Hepatocyte (in vitro differentiated cells): ENCODE measurements at regions not wholly inside any gene's neighbourhood (a gene's known extent, or its start where the extent isn't known, plus 50 kb on each side); places are given as distances from the start of the nearest gene placed in this dataset.

Experiments used
- DNase-seq: peaks from one replicate; pipeline ENCODE4 v3.0.0-alpha.2; 2016; ENCODE audit warnings: low spot score
- H2AFZ ChIP-seq: fragments of 200-600 bp; sonication (generic); 2 replicates; pipeline ENCODE4 v1.6.0; 2016; ENCODE audit warnings: antibody characterized with exemption, mild to moderate bottlenecking
- H3K27ac ChIP-seq: fragments of 200-600 bp; sonication (generic); 2 replicates; pipeline ENCODE4 v1.5.1; 2016; ENCODE audit warnings: mild to moderate bottlenecking
- H3K27me3 ChIP-seq: fragments of 200-600 bp; sonication (generic); 2 replicates; pipeline ENCODE4 v1.6.1; 2016
- H3K36me3 ChIP-seq: fragments of 200-600 bp; sonication (generic); replicated peaks from 2 replicates; pipeline ENCODE4 v1.5.1; 2016; ENCODE audit warnings: low read depth; ENCODE audit not compliant: insufficient read depth
- H3K4me1 ChIP-seq: fragments of 200-600 bp; sonication (generic); 2 replicates; pipeline ENCODE4 v1.5.1; 2016; ENCODE audit warnings: mild to moderate bottlenecking, moderate library complexity; ENCODE audit not compliant: insufficient read depth
- H3K4me2 ChIP-seq: fragments of 200-600 bp; sonication (generic); 2 replicates; pipeline ENCODE4 v1.6.0; 2016
- H3K4me3 ChIP-seq: fragments of 200-600 bp; sonication (generic); 2 replicates; pipeline ENCODE4 v1.5.1; 2016; ENCODE audit warnings: mild to moderate bottlenecking
- H3K79me2 ChIP-seq: fragments of 200-600 bp; sonication (generic); 2 replicates; pipeline ENCODE4 v1.6.0; 2017; ENCODE audit warnings: mild to moderate bottlenecking
- H3K9me2 ChIP-seq: fragments of 200-600 bp; sonication (generic); replicated peaks from 2 replicates; pipeline ENCODE4 v1.6.0; 2017; ENCODE audit warnings: mild to moderate bottlenecking; ENCODE audit not compliant: insufficient read depth
- H3K9me3 ChIP-seq: fragments of 200-600 bp; sonication (generic); 2 replicates; pipeline ENCODE4 v1.5.1; 2016; ENCODE audit warnings: low read depth, mild to moderate bottlenecking
- H4K20me1 ChIP-seq: fragments of 200-600 bp; sonication (generic); 2 replicates; pipeline ENCODE4 v1.6.0; 2016; ENCODE audit warnings: mild to moderate bottlenecking; ENCODE audit not compliant: insufficient read depth, poor library complexity, severe bottlenecking
- EZH2 ChIP-seq: fragments of 200-600 bp; sonication (generic); IDR thresholded peaks from 2 replicates; pipeline ENCODE4 v1.6.1; 2016; ENCODE audit warnings: antibody characterized with exemption, mild to moderate bottlenecking, borderline replicate concordance
- EZH2phosphoT487 ChIP-seq: fragments of 200-600 bp; sonication (generic); IDR thresholded peaks from one replicate; pipeline ENCODE4 v1.6.1; 2018; ENCODE audit warnings: antibody characterized with exemption, mild to moderate bottlenecking, low read depth, moderate library complexity; ENCODE audit not compliant: unreplicated experiment, severe bottlenecking
- WGBS: methylation state at CpG from one replicate; pipeline ENCODE4 v1.1.6; 2016; ENCODE audit warnings: low lambda C conversion rate; ENCODE audit errors: missing lambda C conversion rate; 5-methylcytosine and 5-hydroxymethylcytosine counted together
- TF ChIP-seq, protein P1 (sequence below): fragments of 200-600 bp; sonication (generic); IDR thresholded peaks from 2 replicates; pipeline ENCODE4 v1.5.1; 2016; ENCODE audit warnings: antibody characterized with exemption, mild to moderate bottlenecking; ENCODE audit not compliant: poor library complexity

DNA sequence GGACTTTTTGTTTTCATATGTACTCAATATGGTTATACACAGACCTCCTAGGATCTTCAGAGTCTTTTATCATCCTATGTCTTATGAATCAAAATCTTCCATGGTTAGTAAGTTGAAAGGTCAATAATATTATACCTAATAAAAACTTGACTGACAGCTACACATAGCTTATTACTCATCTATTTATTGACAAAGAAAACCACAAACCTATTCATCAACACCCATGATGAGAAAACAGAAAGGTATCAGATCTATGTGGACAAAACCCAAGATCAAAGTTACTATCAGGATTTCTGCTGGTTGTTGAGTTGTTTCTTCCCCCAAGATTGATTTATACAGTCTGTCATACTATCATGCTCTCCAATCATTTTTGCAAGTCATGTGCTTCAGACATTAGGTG, 460.1 kb upstream of the MANEA start:
- H3K27ac ChIP-seq = no peak overlapping the region
- TF ChIP-seq EZH2phosphoT487 (no peak), EZH2 (no peak)
- TF ChIP-seq, protein P1, sequence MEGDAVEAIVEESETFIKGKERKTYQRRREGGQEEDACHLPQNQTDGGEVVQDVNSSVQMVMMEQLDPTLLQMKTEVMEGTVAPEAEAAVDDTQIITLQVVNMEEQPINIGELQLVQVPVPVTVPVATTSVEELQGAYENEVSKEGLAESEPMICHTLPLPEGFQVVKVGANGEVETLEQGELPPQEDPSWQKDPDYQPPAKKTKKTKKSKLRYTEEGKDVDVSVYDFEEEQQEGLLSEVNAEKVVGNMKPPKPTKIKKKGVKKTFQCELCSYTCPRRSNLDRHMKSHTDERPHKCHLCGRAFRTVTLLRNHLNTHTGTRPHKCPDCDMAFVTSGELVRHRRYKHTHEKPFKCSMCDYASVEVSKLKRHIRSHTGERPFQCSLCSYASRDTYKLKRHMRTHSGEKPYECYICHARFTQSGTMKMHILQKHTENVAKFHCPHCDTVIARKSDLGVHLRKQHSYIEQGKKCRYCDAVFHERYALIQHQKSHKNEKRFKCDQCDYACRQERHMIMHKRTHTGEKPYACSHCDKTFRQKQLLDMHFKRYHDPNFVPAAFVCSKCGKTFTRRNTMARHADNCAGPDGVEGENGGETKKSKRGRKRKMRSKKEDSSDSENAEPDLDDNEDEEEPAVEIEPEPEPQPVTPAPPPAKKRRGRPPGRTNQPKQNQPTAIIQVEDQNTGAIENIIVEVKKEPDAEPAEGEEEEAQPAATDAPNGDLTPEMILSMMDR = no peak
- H3K36me3 ChIP-seq = no peaks in the 10 kb centered on the region
- no peaks in the 10 kb centered on the region for H3K27me3 ChIP-seq
- no peak for DNase-seq
- H2AFZ ChIP-seq = no peak overlapping the region
- H3K79me2 ChIP-seq = no peaks in the 10 kb centered on the region
- no peak overlapping the region for H3K4me2 ChIP-seq
- no peaks in the 10 kb centered on the region for H3K9me2 ChIP-seq
- H3K9me3 ChIP-seq = no peaks in the 10 kb centered on the region
- no peaks in the 10 kb centered on the region for H3K4me1 ChIP-seq
- H4K20me1 ChIP-seq = no peaks in the 10 kb centered on the region
- H3K4me3 ChIP-seq = no peak overlapping the region

DNA sequence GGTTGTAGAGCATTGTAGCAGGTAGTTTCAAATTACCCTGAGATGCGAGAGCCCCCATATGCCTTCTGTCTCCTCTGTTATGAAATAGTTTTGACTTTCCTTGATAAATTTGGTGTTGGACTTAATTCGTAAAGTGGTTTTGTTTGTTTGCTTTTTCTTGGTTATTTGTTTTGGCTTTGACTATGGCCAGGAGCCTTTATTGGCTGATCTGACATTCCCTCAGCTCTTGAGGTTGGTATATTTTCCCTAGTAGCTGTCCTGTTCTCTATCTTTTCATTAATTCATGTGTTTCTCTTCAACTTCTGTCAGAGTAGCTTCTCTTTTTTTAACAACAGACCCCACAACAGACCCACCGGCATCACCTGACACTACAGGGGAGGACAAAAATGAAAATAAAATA, 457.4 kb upstream of the MANEA start:
- DNase-seq = no peak
- no peaks in the 10 kb centered on the region for H3K79me2 ChIP-seq
- no peaks in the 10 kb centered on the region for H3K36me3 ChIP-seq
- H3K4me2 ChIP-seq = no peak overlapping the region
- no peak overlapping the region for H3K27ac ChIP-seq
- no peak overlapping the region for H3K4me3 ChIP-seq
- WGBS = 74% methylated on average over 3 of the region's 3 CpGs
- H3K27me3 ChIP-seq = no peaks in the 10 kb centered on the region
- no peak overlapping the region for H2AFZ ChIP-seq
- no peaks in the 10 kb centered on the region for H3K9me2 ChIP-seq
- H3K9me3 ChIP-seq = no peaks in the 10 kb centered on the region
- TF ChIP-seq EZH2 (no peak), EZH2phosphoT487 (no peak)
- TF ChIP-seq, protein P1 = no peak
- H4K20me1 ChIP-seq = no peaks in the 10 kb centered on the region
- no peaks in the 10 kb centered on the region for H3K4me1 ChIP-seq

DNA sequence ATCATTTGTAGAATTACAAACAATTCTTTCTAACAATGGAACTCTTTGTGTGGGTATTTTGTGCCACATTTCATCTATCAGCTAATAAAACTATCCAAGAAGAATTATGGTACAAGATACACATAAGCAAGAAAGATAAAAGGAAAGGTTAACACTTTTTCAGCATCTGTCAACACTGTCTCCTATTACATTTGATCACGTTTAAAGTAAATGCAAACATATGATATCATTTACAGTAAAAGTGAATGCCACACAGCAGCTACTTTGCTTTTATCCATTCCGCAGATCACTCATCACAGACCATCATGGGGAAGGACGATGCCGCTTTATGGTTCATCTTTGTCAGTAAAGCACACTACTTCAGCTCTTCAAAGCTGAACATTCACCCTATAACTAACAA, 456.4 kb upstream of the MANEA start:
- Histone ChIP-seq H3K27me3 (no peaks in the 10 kb centered on the region), H3K27ac (no peak overlapping the region), H3K79me2 (no peaks in the 10 kb centered on the region), H4K20me1 (no peaks in the 10 kb centered on the region), H3K36me3 (no peaks in the 10 kb centered on the region), H3K9me2 (no peaks in the 10 kb centered on the region), H2AFZ (no peak overlapping the region), H3K4me1 (no peaks in the 10 kb centered on the region), H3K4me3 (no peak overlapping the region), H3K4me2 (no peak overlapping the region), H3K9me3 (no peaks in the 10 kb centered on the region)
- TF ChIP-seq, protein P1 = no peak
- TF ChIP-seq EZH2phosphoT487 (peak; percentile 94), EZH2 (no peak)
- WGBS = 42% methylated on average over 4 of the region's 4 CpGs
- DNase-seq = peak; percentile 20

DNA sequence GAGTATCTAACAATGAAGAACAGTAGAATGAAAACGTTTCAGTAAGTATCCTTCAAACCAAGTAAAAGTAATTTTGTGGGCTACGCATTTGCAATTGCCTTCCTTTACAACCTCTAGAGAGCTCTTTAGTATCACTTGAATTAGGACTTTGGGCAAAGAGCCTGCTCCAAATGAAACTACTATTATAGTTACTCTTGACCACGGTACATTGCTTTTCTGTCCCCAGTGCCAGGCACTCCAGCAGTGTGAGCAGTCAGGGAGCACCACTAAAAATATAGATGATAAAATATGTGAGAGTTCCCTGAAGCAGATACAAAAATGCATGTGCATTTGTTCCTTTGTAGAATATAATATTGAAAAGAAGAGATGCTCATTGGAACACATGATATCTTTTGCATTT, 450.1 kb upstream of the MANEA start:
- no peaks in the 10 kb centered on the region for H3K9me3 ChIP-seq
- no peaks in the 10 kb centered on the region for H3K9me2 ChIP-seq
- no peaks in the 10 kb centered on the region for H3K27me3 ChIP-seq
- no peaks in the 10 kb centered on the region for H3K4me1 ChIP-seq
- no peak overlapping the region for H3K27ac ChIP-seq
- no peak for DNase-seq
- H3K4me3 ChIP-seq = no peak overlapping the region
- 85% methylated on average over 3 of the region's 3 CpGs for whole genome bisulfite sequencing
- TF ChIP-seq EZH2 (no peak), EZH2phosphoT487 (no peak)
- TF ChIP-seq, protein P1 = no peak
- no peaks in the 10 kb centered on the region for H3K36me3 ChIP-seq
- H3K4me2 ChIP-seq = no peak overlapping the region
- H3K79me2 ChIP-seq = no peaks in the 10 kb centered on the region
- no peaks in the 10 kb centered on the region for H4K20me1 ChIP-seq
- H2AFZ ChIP-seq = no peak overlapping the region
